ENCODE measurements at regions not wholly inside any gene's neighbourhood (a gene's known extent, or its start where the extent isn't known, plus 50 kb on each side); places are given as distances from the start of the nearest gene placed in this dataset.

DNA sequence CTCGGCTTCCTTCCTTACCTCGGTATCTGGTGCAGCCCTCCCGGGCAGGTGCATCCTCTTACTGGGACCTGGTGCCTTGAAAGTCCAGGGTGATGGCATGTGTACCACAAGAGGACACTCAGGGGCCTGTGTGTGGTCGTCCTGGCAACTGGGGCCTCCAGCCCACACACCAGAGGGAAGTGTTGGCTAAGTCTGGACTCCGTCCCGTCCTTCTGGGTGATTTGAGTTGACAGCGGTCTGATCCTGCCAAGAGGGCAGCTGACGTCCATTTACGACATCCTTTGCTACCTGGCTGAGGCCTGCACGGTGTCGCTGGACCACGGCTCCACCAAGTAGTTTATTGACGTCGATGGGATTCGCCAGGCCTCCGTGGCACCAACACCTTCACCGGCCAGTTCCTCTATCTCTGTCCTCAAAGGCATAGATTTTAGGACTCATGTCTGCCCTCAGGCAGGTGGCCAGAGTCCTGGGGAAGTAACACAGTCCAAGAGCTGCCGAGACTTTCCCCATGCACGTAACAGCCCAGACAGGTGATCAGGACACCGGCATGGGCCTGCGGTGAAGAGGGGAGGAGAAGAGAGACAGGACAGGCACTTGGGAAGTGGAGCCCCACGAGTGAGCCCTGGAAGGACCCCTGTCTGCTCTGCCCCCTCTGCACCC is 186.0 kb upstream of the HDAC4 start:
- TF ChIP-seq, protein P1, sequence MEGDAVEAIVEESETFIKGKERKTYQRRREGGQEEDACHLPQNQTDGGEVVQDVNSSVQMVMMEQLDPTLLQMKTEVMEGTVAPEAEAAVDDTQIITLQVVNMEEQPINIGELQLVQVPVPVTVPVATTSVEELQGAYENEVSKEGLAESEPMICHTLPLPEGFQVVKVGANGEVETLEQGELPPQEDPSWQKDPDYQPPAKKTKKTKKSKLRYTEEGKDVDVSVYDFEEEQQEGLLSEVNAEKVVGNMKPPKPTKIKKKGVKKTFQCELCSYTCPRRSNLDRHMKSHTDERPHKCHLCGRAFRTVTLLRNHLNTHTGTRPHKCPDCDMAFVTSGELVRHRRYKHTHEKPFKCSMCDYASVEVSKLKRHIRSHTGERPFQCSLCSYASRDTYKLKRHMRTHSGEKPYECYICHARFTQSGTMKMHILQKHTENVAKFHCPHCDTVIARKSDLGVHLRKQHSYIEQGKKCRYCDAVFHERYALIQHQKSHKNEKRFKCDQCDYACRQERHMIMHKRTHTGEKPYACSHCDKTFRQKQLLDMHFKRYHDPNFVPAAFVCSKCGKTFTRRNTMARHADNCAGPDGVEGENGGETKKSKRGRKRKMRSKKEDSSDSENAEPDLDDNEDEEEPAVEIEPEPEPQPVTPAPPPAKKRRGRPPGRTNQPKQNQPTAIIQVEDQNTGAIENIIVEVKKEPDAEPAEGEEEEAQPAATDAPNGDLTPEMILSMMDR (IDR thresholded peaks at IDR 0.05): no peak
- no peak for TF ChIP-seq POLR2A (IDR thresholded peaks at IDR 0.05)

Data from testis (tissue), 2 donors.